Osteocyte (in vitro differentiated cells): ENCODE measurements at regions not wholly inside any gene's neighbourhood (a gene's known extent, or its start where the extent isn't known, plus 50 kb on each side); places are given as distances from the start of the nearest gene placed in this dataset.
"Not testable (repeated sequence)": the region's sequence is repeated elsewhere in the genome, so short reads cannot be mapped to it uniquely, and the experiment has no call there.

Source experiments
- DNase-seq: peaks from one replicate; pipeline ENCODE4 v3.0.0; 2021; ENCODE audit warnings: mixed read lengths; ENCODE audit not compliant: unreplicated experiment; ENCODE audit errors: extremely low spot score
- H3K27ac Mint-ChIP-seq: one replicate; pipeline ENCODE4 v1.8.0; 2021; ENCODE audit warnings: mild to moderate bottlenecking, mixed read lengths; ENCODE audit not compliant: unreplicated experiment
- H3K27me3 Mint-ChIP-seq: one replicate; pipeline ENCODE4 v1.8.0; 2021; ENCODE audit warnings: mixed read lengths; ENCODE audit not compliant: unreplicated experiment
- H3K36me3 Mint-ChIP-seq: one replicate; pipeline ENCODE4 v1.8.0; 2021; ENCODE audit warnings: mixed read lengths; ENCODE audit not compliant: unreplicated experiment
- H3K4me1 Mint-ChIP-seq: one replicate; pipeline ENCODE4 v1.8.0; 2021; ENCODE audit warnings: mixed read lengths; ENCODE audit not compliant: unreplicated experiment
- H3K4me3 Mint-ChIP-seq: one replicate; pipeline ENCODE4 v1.8.0; 2021; ENCODE audit warnings: mild to moderate bottlenecking, moderate library complexity, mixed read lengths; ENCODE audit not compliant: unreplicated experiment
- H3K9me3 Mint-ChIP-seq: one replicate; pipeline ENCODE4 v1.8.0; 2021; ENCODE audit warnings: mixed read lengths; ENCODE audit not compliant: unreplicated experiment
- TF ChIP-seq, protein P1 (sequence below): fragments of 200-600 bp; sonication (generic); IDR thresholded peaks from 2 replicates; pipeline ENCODE4 v1.5.0; 2021; ENCODE audit warnings: antibody characterized with exemption, mild to moderate bottlenecking, moderate library complexity

DNA sequence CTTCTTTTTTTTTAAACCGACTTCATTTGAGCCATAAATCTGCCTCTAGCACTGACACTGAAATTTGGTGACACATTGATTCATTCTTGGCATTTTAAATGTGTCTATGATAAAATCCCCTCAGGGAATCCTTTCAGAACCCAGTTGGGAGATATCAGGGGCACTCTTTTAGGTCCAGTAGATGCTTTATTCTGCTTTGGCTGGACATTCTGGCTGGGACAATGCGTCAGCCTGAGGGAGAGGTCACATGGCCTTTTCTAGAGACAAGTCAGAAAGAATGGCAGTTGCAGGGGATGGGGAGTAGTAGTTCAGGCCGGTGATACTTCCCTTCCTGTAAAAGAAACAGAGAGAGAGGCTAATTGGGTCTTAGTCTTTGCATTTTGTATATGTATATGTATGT is 63.1 kb downstream of the TRIM43 start:
- DNase-seq, H3K4me3 Mint-ChIP-seq, H3K4me1 Mint-ChIP-seq, H3K27ac Mint-ChIP-seq, H3K36me3 Mint-ChIP-seq, H3K9me3 Mint-ChIP-seq, H3K27me3 Mint-ChIP-seq: not testable (repeated sequence)

DNA sequence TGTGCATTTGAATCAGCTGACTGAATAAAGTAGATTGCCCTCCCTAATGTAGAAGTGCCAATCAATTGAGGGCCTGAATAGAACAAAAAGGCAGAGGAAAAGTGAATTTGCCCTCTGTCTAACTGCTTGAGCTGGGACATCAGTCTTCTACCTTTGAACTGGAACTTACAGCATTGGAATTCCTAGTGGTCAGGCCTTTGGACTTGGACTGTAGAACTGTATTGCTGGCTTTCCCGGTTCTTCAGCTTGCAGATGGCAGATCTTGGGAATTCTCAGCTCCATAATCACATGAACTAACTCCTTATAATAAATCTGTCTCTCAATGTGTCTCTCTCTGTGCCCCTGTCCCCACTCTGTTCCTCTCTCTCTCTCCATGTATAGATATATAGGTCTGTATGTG is 64.8 kb downstream of the TRIM43 start:
- not testable (repeated sequence) for H3K27me3 Mint-ChIP-seq, H3K36me3 Mint-ChIP-seq, H3K4me1 Mint-ChIP-seq, DNase-seq, H3K9me3 Mint-ChIP-seq, H3K4me3 Mint-ChIP-seq, H3K27ac Mint-ChIP-seq

DNA sequence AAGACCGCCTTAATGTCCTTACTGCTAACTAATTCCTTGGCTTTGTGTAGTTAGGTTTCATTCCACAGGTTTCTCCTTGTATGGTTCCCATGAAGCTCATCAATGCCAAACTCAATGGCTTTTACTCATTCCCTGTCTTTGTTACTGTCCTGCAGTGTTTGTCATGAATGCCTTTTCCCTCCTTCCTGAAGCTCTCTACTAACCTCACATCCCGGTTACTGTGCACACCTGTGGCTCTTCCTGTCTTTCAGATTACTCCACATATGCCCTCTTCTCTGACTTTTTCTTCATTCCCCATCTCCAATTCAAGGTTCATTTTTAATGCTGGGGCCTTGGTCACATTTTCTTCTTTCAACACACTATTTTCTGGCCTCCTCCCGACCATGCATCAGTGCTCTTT is 66.1 kb downstream of the TRIM43 start:
- DNase-seq, H3K4me3 Mint-ChIP-seq, H3K27ac Mint-ChIP-seq, H3K9me3 Mint-ChIP-seq, H3K4me1 Mint-ChIP-seq, H3K36me3 Mint-ChIP-seq, H3K27me3 Mint-ChIP-seq: not testable (repeated sequence)

DNA sequence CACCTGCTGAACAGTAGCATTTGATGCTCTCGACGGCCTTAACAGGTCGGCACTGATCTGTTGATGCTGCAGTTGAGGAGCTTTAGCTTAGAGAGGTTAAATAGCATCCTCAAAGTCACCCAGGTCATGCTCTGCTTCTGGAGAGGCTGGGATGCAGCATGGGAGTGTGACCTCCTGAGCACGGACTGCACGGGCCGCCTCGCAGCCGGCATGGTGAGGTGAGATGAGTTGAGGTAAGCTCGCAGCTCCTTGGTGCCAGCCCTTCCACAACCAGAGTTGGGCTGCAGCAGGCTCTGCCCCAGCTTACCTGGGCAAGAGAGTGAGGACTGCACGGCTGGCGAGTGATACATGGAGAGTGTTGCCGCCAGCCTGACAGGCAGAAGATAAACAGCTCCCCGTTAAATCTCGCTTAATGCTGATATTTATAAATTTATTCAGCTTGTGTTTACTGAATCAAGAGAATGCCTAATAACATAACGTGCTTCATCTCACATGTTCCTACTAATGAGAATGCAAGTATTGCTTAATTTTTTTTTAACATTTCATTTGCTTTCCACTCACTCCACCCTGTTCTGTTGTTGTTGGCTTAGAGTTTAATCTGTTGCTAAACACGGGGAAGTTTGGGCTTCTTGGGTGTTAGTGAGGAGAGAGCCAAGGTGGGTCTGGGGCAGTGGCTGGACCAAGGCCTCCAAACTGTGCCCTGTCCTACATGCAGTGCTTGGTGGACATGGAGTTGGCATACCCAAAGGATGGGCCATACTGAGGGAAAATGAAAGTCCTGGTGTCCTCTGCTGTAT is 69.2 kb downstream of the TRIM43 start:
- H3K27ac Mint-ChIP-seq, H3K4me1 Mint-ChIP-seq, H3K36me3 Mint-ChIP-seq, DNase-seq, H3K4me3 Mint-ChIP-seq, H3K9me3 Mint-ChIP-seq: not testable (repeated sequence)
- peaks cover 10% of the 10 kb centered on the region for H3K27me3 Mint-ChIP-seq

DNA sequence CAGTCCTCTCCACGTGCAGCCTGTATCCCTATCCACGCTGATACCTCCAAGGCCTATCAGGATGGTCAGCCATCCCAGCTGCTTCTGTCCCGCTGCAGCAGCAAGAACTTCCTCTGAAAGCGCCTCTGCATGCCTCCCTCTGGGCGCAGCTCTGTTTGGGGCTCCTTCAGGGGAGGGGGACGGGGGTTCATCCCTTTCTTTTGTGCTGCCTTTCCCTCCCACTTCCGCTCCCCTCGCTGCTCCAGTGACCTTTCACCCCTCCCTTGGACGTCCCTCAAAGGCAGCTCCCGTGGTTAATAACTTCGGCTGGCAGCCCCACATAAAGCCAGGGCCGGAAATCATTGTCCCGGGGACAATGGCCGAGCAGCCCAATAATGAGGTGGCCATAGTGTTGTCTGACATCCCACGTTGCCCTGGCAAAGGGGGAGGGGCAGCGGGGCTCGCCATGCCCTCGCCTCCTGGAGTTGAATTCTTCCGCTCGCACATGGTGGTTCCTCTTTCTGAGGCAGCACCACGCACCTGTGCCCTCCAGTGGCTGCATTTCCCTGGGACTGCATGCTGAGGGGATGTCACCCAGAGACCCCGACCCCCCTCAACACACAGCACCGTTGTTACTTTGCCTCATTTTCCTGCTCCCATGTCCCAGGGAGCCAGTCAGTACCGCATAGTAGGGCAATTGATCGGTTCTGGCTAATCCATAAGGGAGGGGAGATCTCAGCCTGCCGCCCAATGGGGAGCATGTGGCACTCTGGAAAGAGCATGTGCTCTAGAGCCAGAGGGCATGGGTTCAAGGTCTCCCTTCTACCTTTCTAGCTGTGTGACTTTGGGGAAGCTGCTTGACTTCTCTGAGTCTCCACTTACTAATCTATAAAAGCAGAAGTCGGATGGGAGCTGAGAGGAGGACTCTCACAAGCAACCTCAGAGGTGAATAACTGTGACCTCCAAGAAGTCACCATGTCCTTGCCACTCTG is 72.0 kb downstream of the TRIM43 start:
- not testable (repeated sequence) for H3K4me3 Mint-ChIP-seq, H3K4me1 Mint-ChIP-seq

DNA sequence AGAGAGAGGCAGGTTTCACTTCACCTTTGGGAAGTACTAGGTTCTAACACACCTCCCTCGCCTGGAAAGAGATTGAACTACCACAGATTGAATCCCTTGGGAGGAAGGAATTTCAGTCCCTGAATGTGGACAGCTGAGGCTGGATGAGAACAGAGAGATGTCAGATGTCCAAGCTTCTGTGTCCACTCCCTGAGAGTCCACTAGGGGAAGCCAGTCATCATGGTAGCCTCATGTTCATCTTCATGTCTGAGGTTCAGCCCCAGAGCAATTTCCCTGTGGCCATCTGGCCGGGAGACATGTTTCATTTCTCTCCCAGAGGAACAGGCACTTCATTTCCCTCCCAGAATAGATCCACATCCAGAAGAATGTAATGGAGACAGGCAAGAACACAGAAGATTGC is 74.8 kb downstream of the TRIM43 start:
- H3K4me3 Mint-ChIP-seq, DNase-seq, H3K9me3 Mint-ChIP-seq, H3K4me1 Mint-ChIP-seq, H3K27ac Mint-ChIP-seq, H3K36me3 Mint-ChIP-seq: not testable (repeated sequence)
- H3K27me3 Mint-ChIP-seq = peaks cover 19% of the 10 kb centered on the region

More for the DNA sequence above, 72.0 kb downstream of the TRIM43 start:
- DNase-seq, H3K27ac Mint-ChIP-seq, H3K9me3 Mint-ChIP-seq, H3K36me3 Mint-ChIP-seq: not testable (repeated sequence)
- peaks cover 10% of the 10 kb centered on the region for H3K27me3 Mint-ChIP-seq

DNA sequence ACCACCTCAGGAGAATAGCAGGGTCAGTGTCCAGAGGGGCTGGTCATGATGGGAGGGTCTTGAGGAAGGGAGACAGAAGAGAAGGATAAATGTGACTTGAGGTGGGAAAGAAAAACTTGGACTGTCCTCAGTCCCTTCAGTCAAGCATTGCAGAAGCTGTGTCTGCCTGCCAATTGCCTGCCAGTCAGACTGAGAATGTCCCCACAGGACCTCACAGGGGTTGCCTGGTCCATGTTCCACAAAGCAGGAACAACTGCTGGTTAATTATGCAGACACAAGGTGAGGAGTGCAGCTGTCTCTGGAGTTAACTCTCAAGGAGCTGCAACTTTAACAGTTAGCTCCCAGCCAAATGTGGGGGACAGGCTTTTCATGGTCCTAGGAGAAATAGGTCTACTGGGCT is 75.7 kb downstream of the TRIM43 start:
- no peak for DNase-seq
- H3K4me1 Mint-ChIP-seq = peaks cover 2% of the 10 kb centered on the region
- H3K27ac Mint-ChIP-seq = no peak overlapping the region
- H3K4me3 Mint-ChIP-seq = no peak overlapping the region
- TF ChIP-seq, protein P1, sequence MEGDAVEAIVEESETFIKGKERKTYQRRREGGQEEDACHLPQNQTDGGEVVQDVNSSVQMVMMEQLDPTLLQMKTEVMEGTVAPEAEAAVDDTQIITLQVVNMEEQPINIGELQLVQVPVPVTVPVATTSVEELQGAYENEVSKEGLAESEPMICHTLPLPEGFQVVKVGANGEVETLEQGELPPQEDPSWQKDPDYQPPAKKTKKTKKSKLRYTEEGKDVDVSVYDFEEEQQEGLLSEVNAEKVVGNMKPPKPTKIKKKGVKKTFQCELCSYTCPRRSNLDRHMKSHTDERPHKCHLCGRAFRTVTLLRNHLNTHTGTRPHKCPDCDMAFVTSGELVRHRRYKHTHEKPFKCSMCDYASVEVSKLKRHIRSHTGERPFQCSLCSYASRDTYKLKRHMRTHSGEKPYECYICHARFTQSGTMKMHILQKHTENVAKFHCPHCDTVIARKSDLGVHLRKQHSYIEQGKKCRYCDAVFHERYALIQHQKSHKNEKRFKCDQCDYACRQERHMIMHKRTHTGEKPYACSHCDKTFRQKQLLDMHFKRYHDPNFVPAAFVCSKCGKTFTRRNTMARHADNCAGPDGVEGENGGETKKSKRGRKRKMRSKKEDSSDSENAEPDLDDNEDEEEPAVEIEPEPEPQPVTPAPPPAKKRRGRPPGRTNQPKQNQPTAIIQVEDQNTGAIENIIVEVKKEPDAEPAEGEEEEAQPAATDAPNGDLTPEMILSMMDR = no peak
- no peaks in the 10 kb centered on the region for H3K36me3 Mint-ChIP-seq
- H3K9me3 Mint-ChIP-seq = no peaks in the 10 kb centered on the region
- H3K27me3 Mint-ChIP-seq = peaks cover 19% of the 10 kb centered on the region

DNA sequence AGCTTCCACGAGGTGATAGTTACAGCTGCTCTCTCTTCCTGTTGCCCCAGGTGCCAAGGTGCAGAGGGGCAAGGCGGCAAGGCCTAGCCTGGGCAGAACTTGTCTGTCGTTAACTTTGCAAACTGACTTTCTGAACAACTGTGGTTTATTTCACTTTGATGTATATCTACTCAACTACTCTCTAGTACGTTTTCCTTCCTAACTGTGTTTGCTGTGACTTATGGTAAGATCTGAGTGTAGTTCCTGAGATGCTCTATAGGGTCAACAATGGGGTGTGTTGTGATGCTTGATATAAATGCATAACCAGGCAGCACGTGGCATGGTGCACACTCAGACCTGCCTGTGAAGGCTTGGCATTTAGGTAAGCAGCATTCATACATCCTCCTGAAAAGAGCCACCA is 77.1 kb downstream of the TRIM43 start:
- not testable (repeated sequence) for H3K27ac Mint-ChIP-seq, DNase-seq, H3K4me1 Mint-ChIP-seq, H3K9me3 Mint-ChIP-seq, H3K36me3 Mint-ChIP-seq, H3K4me3 Mint-ChIP-seq
- peaks cover 27% of the 10 kb centered on the region for H3K27me3 Mint-ChIP-seq
